Neuron (in vitro differentiated cells): ENCODE measurements at regions not wholly inside any gene's neighbourhood (a gene's known extent, or its start where the extent isn't known, plus 50 kb on each side); places are given as distances from the start of the nearest gene placed in this dataset.

Experiments
- H2AFZ ChIP-seq: one replicate; pipeline ENCODE4 v1.6.1; 2013; ENCODE audit warnings: low read depth, mild to moderate bottlenecking, inconsistent platforms, low read length, moderate library complexity
- H3K27me3 ChIP-seq: one replicate; pipeline ENCODE4 v1.6.1; 2013; ENCODE audit warnings: low read length; ENCODE audit not compliant: insufficient read depth
- H3K36me3 ChIP-seq: one replicate; pipeline ENCODE4 v1.6.1; 2013; ENCODE audit warnings: low read length; ENCODE audit not compliant: insufficient read depth
- H3K4me1 ChIP-seq: one replicate; pipeline ENCODE4 v1.6.1; 2013; ENCODE audit warnings: low read length; ENCODE audit not compliant: insufficient read depth
- H3K4me3 ChIP-seq: 2 replicates; pipeline ENCODE4 v1.5.1; 2013; ENCODE audit warnings: mild to moderate bottlenecking, low read length, moderate library complexity
- H3K9me3 ChIP-seq: one replicate; pipeline ENCODE4 v1.6.1; 2013; ENCODE audit warnings: low read length

- peaks cover 3% of the 10 kb centered on the region for H3K27me3 ChIP-seq
- H3K9me3 ChIP-seq, result no peaks in the 10 kb centered on the region
- no peaks in the 10 kb centered on the region for H3K36me3 ChIP-seq
- H3K4me3 ChIP-seq, result no peak overlapping the region
- H2AFZ ChIP-seq, result no peak overlapping the region
- H3K4me1 ChIP-seq, result no peaks in the 10 kb centered on the region
Measured at GRCh38 chr3:10570196-10570946, 65.0 kb upstream of the ATP2B2 start.

GRCh38 chr3:10574101-10574620, 68.8 kb upstream of the ATP2B2 start:
- Histone ChIP-seq H3K27me3 (peaks cover 3% of the 10 kb centered on the region), H3K4me3 (no peak overlapping the region), H2AFZ (no peak overlapping the region), H3K9me3 (no peaks in the 10 kb centered on the region), H3K36me3 (no peaks in the 10 kb centered on the region), H3K4me1 (no peaks in the 10 kb centered on the region)

DNA sequence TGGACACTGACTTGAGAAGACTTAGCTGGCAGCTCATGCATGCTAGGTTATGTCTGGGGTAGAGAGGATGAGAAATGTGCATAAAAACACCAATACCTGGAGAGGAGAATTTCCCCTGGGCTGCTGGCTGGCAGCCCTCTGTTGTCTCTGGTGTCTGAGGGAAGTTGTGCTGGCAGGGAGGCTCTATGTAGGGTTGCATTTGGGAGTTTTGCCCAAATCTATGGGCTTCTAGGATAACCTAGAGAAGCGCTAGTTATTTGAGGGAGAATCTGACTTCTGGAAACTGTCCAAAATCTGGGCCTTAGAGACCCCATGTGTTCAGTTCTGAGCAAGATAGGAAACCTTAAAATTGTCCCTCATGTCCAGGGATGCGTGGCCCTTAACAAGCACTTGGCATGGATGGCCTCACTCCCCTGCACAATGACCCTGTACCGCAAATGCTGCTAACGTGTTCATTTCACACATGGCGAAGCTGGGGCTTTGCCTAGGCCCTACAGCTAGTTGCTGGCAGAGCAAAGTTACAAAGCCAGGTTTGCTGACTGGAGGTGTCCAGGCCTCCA, 70.3 kb upstream of the ATP2B2 start:
- Histone ChIP-seq H3K4me3 (no peak overlapping the region), H2AFZ (no peak overlapping the region), H3K4me1 (no peaks in the 10 kb centered on the region), H3K27me3 (no peaks in the 10 kb centered on the region), H3K36me3 (no peaks in the 10 kb centered on the region), H3K9me3 (no peaks in the 10 kb centered on the region)

DNA sequence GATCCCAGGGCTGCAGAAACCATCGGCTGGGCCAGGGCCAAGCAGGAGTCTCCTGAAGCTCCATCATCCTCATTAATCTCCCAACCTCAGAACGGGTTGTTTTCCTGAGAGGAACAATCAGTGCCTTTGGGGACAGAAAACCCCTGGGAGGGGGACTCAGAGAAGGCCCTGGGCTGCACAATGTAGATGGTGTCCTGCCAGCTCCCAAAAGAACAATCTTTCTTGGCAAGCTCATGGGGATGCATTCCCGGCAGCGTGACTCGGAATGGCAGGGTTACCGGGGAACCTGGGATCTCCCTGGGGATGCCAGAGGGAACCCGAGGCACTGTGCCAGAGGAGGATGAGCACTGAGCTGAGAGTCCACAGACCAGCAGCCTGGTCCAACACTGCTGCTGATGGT, 72.1 kb upstream of the ATP2B2 start:
- Histone ChIP-seq H3K36me3 (no peaks in the 10 kb centered on the region), H3K4me1 (no peaks in the 10 kb centered on the region), H2AFZ (no peak overlapping the region), H3K27me3 (no peaks in the 10 kb centered on the region), H3K9me3 (no peaks in the 10 kb centered on the region), H3K4me3 (no peak overlapping the region)

DNA sequence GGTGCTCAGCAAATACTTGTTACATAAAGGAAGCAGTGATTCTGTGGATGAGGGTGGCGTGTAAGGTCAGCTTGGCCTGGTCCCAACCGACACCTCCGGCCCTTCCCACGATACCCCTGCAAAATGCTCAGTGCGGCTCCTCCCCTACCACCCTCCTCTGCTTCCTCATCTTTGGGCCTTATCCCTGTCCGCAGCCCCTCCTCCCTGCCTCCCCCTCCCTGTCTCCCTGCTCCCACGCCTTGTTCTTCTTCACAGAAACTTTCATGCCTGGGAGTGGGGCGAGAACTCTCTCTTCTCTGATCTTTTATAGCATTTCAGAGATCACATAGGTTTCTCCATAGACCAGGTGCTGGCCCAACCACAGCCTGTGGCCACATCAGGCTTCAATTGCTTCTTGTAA, 75.0 kb upstream of the ATP2B2 start:
- Histone ChIP-seq H3K36me3 (no peaks in the 10 kb centered on the region), H3K9me3 (no peaks in the 10 kb centered on the region), H3K4me1 (no peaks in the 10 kb centered on the region), H3K27me3 (peaks cover 4% of the 10 kb centered on the region), H3K4me3 (no peak overlapping the region), H2AFZ (no peak overlapping the region)

DNA sequence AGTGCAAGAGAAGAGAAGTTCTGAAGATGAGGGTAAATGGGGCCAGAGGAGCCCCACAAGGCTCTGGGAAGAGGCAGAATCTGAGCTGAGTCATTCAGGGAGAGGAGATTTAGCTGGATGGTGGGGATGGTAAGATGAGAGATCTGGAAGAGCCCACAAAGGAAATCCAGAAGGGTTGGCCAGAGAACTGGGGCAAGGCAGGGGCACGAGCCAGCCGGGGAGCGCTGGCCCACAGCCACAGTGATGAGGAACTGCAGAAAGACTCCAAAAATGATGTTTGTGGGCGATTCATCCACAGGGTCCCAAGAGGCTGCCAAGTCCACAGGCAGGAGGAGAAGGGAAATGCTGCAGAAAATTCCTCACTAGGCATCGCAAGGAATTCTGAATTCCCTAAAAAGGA, 75.9 kb upstream of the ATP2B2 start:
- no peak overlapping the region for H2AFZ ChIP-seq
- H3K4me1 ChIP-seq, result no peaks in the 10 kb centered on the region
- H3K27me3 ChIP-seq, result peaks cover 7% of the 10 kb centered on the region
- H3K36me3 ChIP-seq, result no peaks in the 10 kb centered on the region
- no peak overlapping the region for H3K4me3 ChIP-seq
- H3K9me3 ChIP-seq, result no peaks in the 10 kb centered on the region

- no peak overlapping the region for H3K4me3 ChIP-seq
- no peaks in the 10 kb centered on the region for H3K9me3 ChIP-seq
- H3K27me3 ChIP-seq, result peaks cover 10% of the 10 kb centered on the region
- H3K36me3 ChIP-seq, result no peaks in the 10 kb centered on the region
- H2AFZ ChIP-seq, result no peak overlapping the region
- H3K4me1 ChIP-seq, result no peaks in the 10 kb centered on the region
Measured at GRCh38 chr3:10581716-10582115, 76.3 kb upstream of the ATP2B2 start.

GRCh38 chr3:10582733-10583132, 77.3 kb upstream of the ATP2B2 start:
- H3K4me1 ChIP-seq, result no peaks in the 10 kb centered on the region
- H2AFZ ChIP-seq, result no peak overlapping the region
- H3K36me3 ChIP-seq, result no peaks in the 10 kb centered on the region
- peaks cover 11% of the 10 kb centered on the region for H3K27me3 ChIP-seq
- H3K9me3 ChIP-seq, result no peaks in the 10 kb centered on the region
- H3K4me3 ChIP-seq, result no peak overlapping the region

DNA sequence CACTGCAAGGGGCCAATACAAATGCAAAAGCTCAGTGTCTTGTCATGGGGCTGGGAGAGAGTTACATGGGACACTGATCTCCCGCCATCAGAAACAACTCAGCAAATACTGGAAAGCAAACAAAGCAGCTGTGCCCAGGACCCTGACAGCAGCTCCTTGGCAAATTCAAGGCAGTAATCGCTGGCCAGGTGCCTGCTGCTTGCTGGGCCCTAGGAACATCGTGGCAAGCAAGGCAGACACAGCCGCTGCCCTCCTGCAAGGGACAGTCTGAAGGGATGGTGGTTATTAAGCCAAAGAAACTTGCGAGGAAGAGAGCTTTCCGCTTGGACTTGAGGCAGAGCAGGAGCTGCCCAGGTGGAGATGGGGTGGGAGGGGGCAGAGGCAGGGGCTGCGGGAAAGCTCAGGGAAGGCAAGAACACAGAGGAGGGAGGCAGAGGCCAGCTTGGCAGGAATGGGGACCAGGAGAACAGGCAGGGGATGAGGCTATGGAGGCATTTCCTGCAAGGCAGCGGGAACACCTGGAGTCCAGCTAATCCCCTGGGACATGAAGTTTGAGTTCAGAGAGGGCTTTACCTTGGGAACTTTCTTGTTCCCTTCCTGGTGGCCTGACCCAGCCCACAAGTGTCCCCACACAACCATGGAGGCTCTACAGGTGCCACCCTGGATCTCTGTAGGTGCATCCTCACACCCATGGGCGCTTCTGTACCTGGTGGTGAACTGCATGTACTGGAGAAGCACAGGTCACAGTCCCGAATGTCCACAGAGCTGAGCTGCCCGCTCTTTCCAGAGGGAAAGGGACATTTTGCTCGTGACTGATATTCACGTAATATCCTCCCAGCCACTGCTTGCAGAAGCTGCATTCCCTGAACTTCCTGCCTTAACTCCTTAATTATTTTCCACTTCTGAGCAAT, 78.7 kb upstream of the ATP2B2 start:
- Histone ChIP-seq H3K4me1 (no peaks in the 10 kb centered on the region), H2AFZ (no peak overlapping the region), H3K27me3 (peaks cover 11% of the 10 kb centered on the region), H3K9me3 (no peaks in the 10 kb centered on the region), H3K4me3 (no peak overlapping the region), H3K36me3 (no peaks in the 10 kb centered on the region)

GRCh38 chr3:10585945-10586344, 80.6 kb upstream of the ATP2B2 start:
- Histone ChIP-seq H3K4me3 (no peak overlapping the region), H3K36me3 (no peaks in the 10 kb centered on the region), H2AFZ (no peak overlapping the region), H3K27me3 (peaks cover 11% of the 10 kb centered on the region), H3K4me1 (no peaks in the 10 kb centered on the region), H3K9me3 (no peaks in the 10 kb centered on the region)

- H3K4me1 ChIP-seq, result no peaks in the 10 kb centered on the region
- H3K9me3 ChIP-seq, result no peaks in the 10 kb centered on the region
- H3K27me3 ChIP-seq, result peaks cover 6% of the 10 kb centered on the region
- H3K36me3 ChIP-seq, result no peaks in the 10 kb centered on the region
- no peak overlapping the region for H2AFZ ChIP-seq
- H3K4me3 ChIP-seq, result no peak overlapping the region
Measured at GRCh38 chr3:10594915-10595314, 89.5 kb upstream of the ATP2B2 start.

DNA sequence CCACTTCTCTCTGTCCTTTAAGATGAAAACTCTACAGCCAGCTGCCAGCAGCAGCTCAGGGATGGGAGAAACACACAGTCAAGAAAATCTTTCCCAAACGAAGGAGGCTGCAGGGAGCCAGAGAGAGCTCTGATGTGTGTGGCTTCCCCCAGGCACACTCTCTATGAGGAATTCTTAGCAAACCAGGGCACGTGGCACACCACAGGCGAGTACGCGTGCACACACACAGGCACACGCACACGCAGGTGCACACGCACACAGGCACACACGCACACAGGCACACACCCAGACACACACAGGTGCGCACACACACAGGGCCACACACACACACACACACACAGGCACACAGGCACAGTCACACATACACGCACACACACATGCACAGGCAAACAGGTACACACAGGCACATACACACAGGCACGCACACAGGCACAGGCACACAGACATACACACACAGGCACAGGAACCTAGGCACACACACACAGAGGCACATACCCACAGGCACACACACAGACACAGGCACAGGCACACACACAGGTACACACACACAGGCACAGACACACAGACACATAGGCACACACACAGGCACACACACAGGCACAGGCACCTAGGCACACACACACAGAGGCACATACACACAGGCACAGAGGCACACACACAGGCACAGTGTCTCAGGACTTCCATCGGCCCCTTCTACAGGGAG, 91.5 kb upstream of the ATP2B2 start:
- no peaks in the 10 kb centered on the region for H3K9me3 ChIP-seq
- peaks cover 15% of the 10 kb centered on the region for H3K27me3 ChIP-seq
- no peaks in the 10 kb centered on the region for H3K36me3 ChIP-seq
- H2AFZ ChIP-seq, result no peak overlapping the region
- peaks cover 4% of the 10 kb centered on the region for H3K4me1 ChIP-seq
- H3K4me3 ChIP-seq, result no peak overlapping the region
